Stimulated activated effector memory CD8-positive, alpha-beta T cell treated with anti-CD3 and anti-CD28 coated beads, Interleukin-12 subunit alpha, Interleukin-12 subunit beta, amount 100 ng/mL, for 72 hours (primary cell): ENCODE measurements at regions not wholly inside any gene's neighbourhood (a gene's known extent, or its start where the extent isn't known, plus 50 kb on each side); places are given as distances from the start of the nearest gene placed in this dataset.

ENCODE experiments used
- ATAC-seq: fragments of 150-1000 bp; cut with Tn5 transposase; 2 replicates; pipeline ENCODE4 v1.10.0; 2021
- DNase-seq, 2 donors: peaks; one replicate each; pipeline ENCODE4 v3.0.0; 2021 to 2022; ENCODE audit warnings: low spot score in 2 of 2
- H3K27ac Mint-ChIP-seq: one replicate; pipeline ENCODE4 v1.8.0; 2022; ENCODE audit warnings: mild to moderate bottlenecking, mixed read lengths
- H3K36me3 Mint-ChIP-seq: one replicate; pipeline ENCODE4 v1.8.0; 2022; ENCODE audit warnings: mild to moderate bottlenecking, mixed read lengths
- H3K4me1 Mint-ChIP-seq: one replicate; pipeline ENCODE4 v1.8.0; 2022; ENCODE audit warnings: mixed read lengths
- H3K4me3 Mint-ChIP-seq: one replicate; pipeline ENCODE4 v1.8.0; 2022; ENCODE audit warnings: mild to moderate bottlenecking, mixed read lengths
- H3K9me3 Mint-ChIP-seq: one replicate; pipeline ENCODE4 v1.8.0; 2022; ENCODE audit warnings: mixed read lengths

- Mint-ChIP-seq H3K9me3 (no peaks in the 10 kb centered on the region), H3K4me3 (no peak overlapping the region), H3K4me1 (no peaks in the 10 kb centered on the region), H3K27ac (no peak overlapping the region), H3K36me3 (no peaks in the 10 kb centered on the region)
- ATAC-seq (no peak), DNase-seq (no peak)
Measured at GRCh38 chr6:148244217-148244935, 98.3 kb upstream of the SASH1 start.

DNA sequence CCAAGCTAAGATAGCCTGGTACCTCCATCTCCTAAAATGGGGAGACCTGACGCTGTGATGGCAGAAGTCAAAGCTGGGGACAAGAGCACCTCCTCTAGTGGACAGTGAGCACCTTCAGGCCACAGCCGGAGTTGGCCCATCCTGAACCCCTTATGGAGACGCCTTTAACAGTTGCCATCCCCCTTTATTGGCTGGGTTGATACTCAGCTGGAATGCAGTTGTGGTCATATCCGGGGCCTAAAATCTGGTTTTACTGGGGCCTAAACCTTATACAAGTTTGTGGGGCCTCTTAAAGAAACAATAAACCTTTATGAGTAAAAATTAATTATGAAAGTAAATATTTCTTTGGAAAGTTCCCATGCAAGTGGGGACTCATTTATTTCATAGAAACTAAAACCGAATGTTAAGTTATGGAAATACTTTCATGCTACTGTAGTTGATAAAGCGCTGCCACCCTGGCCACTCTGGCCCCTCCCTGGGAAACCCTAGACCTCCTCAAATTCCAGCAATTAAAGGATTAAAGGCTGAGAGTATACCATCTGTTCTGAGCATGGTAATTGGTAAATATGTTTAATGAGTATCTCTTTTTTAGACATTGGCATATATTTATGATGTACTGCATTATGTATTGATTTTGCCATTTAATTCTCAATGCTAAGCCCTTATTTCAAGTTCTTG is 95.1 kb upstream of the SASH1 start:
- H3K4me3 Mint-ChIP-seq, result no peak overlapping the region
- no peak for ATAC-seq
- no peaks in the 10 kb centered on the region for H3K4me1 Mint-ChIP-seq

GRCh38 chr6:148249160-148249559 is 93.5 kb upstream of the SASH1 start:
- Mint-ChIP-seq H3K9me3 (no peaks in the 10 kb centered on the region), H3K27ac (no peak overlapping the region), H3K4me1 (no peaks in the 10 kb centered on the region)

More for the DNA sequence above, 95.1 kb upstream of the SASH1 start:
- Mint-ChIP-seq H3K9me3 (no peaks in the 10 kb centered on the region), H3K36me3 (no peaks in the 10 kb centered on the region), H3K27ac (no peak overlapping the region)
- no peak for DNase-seq

DNA sequence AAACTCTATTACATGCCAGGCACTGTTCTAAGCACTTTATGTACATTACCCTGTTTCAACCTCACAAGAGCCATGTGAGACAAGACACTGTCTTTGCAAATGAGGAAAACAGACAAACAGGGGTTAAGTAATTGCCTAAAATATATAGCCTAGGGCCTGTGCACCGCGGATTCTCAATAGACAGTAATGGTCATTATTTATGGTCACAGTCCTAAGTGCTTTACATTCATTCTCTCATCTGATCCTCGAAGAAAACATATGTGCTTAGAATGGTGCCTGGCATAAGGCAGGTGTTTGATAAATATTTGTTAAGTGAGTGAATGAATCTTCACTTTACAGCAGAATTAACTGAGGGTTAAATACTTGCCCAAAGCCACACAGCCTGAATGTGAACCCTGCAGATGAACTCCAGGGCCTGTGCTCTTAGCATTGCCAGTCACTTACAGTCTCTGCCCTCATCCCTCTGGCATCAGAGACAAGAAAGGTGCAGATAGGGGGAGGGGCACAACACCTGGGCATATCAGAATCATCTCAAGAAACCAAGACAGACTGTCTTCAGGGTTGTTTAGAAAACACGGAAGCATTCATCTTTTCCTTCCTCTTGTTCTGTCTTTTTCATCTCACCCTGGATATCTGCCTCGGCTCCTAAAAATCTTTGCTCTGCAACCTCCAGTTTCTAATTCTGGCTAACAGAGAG is 92.8 kb upstream of the SASH1 start:
- no peaks in the 10 kb centered on the region for H3K9me3 Mint-ChIP-seq
- no peaks in the 10 kb centered on the region for H3K4me1 Mint-ChIP-seq
- ATAC-seq (no peak), DNase-seq (no peak)
- no peak overlapping the region for H3K27ac Mint-ChIP-seq
- no peak overlapping the region for H3K4me3 Mint-ChIP-seq
- H3K36me3 Mint-ChIP-seq, result no peaks in the 10 kb centered on the region

More at GRCh38 chr6:148249160-148249559, 93.5 kb upstream of the SASH1 start:
- DNase-seq (no peak), ATAC-seq (no peak)
- Mint-ChIP-seq H3K36me3 (no peaks in the 10 kb centered on the region), H3K4me3 (no peak overlapping the region)

GRCh38 chr6:148250975-148251685 is 91.5 kb upstream of the SASH1 start:
- H3K9me3 Mint-ChIP-seq, result no peaks in the 10 kb centered on the region
- DNase-seq, result no peak
- no peak overlapping the region for H3K27ac Mint-ChIP-seq
- ATAC-seq, result no peak
- H3K4me3 Mint-ChIP-seq, result no peak overlapping the region
- no peaks in the 10 kb centered on the region for H3K4me1 Mint-ChIP-seq
- no peaks in the 10 kb centered on the region for H3K36me3 Mint-ChIP-seq

DNA sequence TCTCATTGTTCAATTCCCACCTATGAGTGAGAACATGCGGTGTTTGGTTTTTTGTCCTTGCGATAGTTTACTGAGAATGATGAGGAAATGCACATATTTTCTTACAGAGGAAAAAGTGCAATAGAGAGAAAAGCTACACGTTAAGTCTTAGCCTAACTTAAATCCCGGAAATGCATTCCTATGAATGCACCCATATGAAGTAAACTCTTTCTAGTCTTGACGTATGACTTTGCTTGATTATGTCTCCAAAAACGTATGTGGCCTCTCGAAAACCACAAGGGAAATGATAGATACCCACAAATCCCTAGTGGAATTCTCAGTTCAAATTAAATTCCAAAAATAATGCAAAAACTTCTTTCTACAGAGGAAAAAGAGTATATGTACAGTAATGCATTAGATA is 90.7 kb upstream of the SASH1 start:
- no peak for DNase-seq
- no peaks in the 10 kb centered on the region for H3K9me3 Mint-ChIP-seq
- no peak overlapping the region for H3K4me3 Mint-ChIP-seq
- ATAC-seq, result no peak
- H3K4me1 Mint-ChIP-seq, result no peaks in the 10 kb centered on the region
- H3K27ac Mint-ChIP-seq, result no peak overlapping the region
- no peaks in the 10 kb centered on the region for H3K36me3 Mint-ChIP-seq

DNA sequence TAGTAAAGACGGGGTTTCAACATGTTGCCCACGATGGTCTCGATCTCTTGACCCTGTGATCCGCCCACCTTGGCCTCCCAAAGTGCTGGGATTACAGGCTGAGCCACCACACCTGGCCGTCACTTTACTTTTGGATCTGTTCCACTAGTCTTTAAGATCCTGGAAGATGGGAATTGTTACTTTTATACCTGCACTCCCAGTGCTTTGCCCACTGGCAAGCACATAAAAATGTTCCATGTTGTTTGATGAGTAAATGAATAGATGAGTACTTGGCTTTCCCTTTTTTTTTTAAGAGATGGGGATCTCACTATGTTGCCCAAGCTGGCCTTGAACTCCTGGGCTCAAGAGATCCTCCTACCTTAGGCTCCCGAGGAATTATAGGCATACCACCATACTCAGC is 84.8 kb upstream of the SASH1 start:
- H3K4me1 Mint-ChIP-seq, result no peaks in the 10 kb centered on the region
- DNase-seq, result no peak
- no peak overlapping the region for H3K4me3 Mint-ChIP-seq
- H3K27ac Mint-ChIP-seq, result no peak overlapping the region
- no peaks in the 10 kb centered on the region for H3K36me3 Mint-ChIP-seq
- no peak for ATAC-seq
- H3K9me3 Mint-ChIP-seq, result no peaks in the 10 kb centered on the region

GRCh38 chr6:148258868-148259267 is 83.8 kb upstream of the SASH1 start:
- no peak overlapping the region for H3K4me3 Mint-ChIP-seq

GRCh38 chr6:148261470-148261869 is 81.2 kb upstream of the SASH1 start:
- no peaks in the 10 kb centered on the region for H3K4me1 Mint-ChIP-seq
- no peak overlapping the region for H3K4me3 Mint-ChIP-seq
- H3K9me3 Mint-ChIP-seq, result no peaks in the 10 kb centered on the region
- ATAC-seq (no peak), DNase-seq (no peak)
- H3K27ac Mint-ChIP-seq, result no peak overlapping the region
- no peaks in the 10 kb centered on the region for H3K36me3 Mint-ChIP-seq

More at GRCh38 chr6:148258868-148259267, 83.8 kb upstream of the SASH1 start:
- no peaks in the 10 kb centered on the region for H3K36me3 Mint-ChIP-seq
- H3K9me3 Mint-ChIP-seq, result no peaks in the 10 kb centered on the region
- no peaks in the 10 kb centered on the region for H3K4me1 Mint-ChIP-seq
- no peak overlapping the region for H3K27ac Mint-ChIP-seq
- DNase-seq (no peak), ATAC-seq (no peak)

DNA sequence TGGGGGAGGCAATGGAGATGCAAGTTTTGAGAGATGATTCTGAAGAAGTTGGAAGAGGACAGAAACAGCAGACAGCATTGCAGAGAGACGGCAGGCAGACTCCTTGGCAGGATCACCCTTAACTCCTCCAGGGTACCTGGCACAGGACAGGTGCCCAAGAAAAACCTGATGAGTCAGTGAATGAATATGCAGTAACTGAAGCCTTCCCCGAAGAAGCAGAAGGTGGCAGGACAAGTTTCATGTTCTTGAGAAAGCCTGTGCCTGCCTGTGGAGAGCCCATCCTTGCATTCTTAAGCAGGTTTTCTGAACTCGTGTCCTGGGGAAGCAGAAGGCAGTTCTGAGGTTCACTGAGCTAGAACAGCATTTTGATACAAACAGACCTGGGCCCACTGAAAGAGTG is 79.6 kb upstream of the SASH1 start:
- Mint-ChIP-seq H3K27ac (no peak overlapping the region), H3K4me1 (no peaks in the 10 kb centered on the region), H3K4me3 (no peak overlapping the region), H3K9me3 (no peaks in the 10 kb centered on the region), H3K36me3 (no peaks in the 10 kb centered on the region)
- ATAC-seq (no peak), DNase-seq (no peak)

DNA sequence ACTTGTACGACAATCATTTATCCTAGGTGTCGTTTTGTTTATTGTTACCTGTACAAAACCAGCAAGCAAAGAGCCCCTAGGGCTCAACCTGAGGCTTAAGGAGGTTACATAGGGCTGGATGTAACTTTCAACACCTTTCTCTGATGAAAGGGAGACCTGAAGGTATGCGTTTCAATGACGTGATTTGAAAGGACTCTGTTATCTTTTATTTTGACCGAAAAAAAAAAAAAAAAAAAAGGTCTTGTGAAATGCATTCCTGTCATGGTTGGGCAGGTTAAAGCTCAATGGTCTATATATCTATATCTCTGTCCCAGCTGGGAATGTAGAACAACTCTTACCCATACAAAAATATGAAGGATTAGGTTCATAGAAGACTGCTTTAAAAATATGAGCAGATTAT is 78.7 kb upstream of the SASH1 start:
- H3K4me1 Mint-ChIP-seq, result no peaks in the 10 kb centered on the region

GRCh38 chr6:148265054-148265453 is 77.6 kb upstream of the SASH1 start:
- H3K9me3 Mint-ChIP-seq, result no peaks in the 10 kb centered on the region
- H3K36me3 Mint-ChIP-seq, result no peaks in the 10 kb centered on the region
- H3K27ac Mint-ChIP-seq, result no peak overlapping the region
- DNase-seq (no peak), ATAC-seq (no peak)
- H3K4me3 Mint-ChIP-seq, result no peak overlapping the region
- no peaks in the 10 kb centered on the region for H3K4me1 Mint-ChIP-seq

More for the DNA sequence above, 78.7 kb upstream of the SASH1 start:
- DNase-seq (no peak), ATAC-seq (no peak)
- Mint-ChIP-seq H3K9me3 (no peaks in the 10 kb centered on the region), H3K27ac (no peak overlapping the region), H3K36me3 (no peaks in the 10 kb centered on the region), H3K4me3 (no peak overlapping the region)

DNA sequence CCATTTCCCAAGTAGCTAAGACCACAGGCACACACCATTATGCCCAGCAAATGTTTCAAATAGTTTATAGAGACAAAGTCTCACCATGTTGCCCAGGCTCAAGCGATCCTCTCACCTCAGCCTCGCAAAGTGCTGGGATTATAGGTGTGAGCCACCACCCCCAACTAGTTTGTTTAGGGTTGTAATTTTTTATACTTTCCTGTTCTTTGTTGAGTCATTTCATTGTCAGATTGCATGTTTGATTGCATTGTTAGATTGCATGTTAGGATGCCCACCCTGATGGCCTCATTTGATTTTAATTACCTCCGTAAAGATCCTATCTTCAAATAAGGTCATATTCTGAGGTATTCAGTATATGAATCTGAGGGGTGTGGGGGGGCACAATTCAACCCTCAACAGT is 73.3 kb upstream of the SASH1 start:
- ATAC-seq (no peak), DNase-seq (no peak)
- Mint-ChIP-seq H3K27ac (no peak overlapping the region), H3K9me3 (no peaks in the 10 kb centered on the region), H3K4me1 (no peaks in the 10 kb centered on the region), H3K36me3 (no peaks in the 10 kb centered on the region), H3K4me3 (no peak overlapping the region)

DNA sequence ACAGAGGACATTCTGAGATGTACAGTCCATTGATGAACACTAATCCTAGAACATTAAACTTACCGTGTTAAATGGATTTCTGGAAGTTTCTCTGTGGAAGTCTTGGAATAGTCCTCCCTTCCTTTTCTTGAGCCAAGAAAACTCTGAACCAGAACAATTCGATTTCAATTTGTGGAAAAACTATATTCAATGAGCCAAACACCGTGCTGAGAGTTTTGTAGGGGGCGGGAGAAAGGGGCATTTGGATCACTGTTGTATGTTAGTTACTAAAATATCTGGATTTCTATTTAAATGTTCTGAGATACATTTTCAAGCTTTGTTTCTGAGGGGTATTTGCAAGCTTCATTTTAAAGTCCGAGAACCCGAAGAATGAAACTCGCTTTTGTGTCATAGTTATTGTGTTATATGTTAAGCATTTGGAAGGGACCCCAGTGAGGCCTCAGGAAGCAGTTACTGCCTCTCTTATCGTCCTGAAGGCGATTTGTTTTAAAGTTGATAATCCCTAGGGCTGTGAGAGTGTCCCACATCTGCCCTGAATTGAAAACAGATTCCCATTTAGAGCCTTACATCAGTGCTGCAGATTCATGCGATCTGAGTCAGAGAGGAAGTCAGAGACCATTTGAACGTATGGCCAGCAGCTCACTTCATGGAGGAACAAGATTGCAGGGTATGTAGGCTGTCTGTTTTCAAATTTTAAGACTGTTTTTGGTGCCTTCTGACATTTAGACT is 70.8 kb upstream of the SASH1 start:
- no peaks in the 10 kb centered on the region for H3K4me1 Mint-ChIP-seq
- H3K9me3 Mint-ChIP-seq, result no peaks in the 10 kb centered on the region
- ATAC-seq (no peak), DNase-seq (no peak)
- no peak overlapping the region for H3K4me3 Mint-ChIP-seq
- H3K27ac Mint-ChIP-seq, result no peak overlapping the region
- H3K36me3 Mint-ChIP-seq, result no peaks in the 10 kb centered on the region

DNA sequence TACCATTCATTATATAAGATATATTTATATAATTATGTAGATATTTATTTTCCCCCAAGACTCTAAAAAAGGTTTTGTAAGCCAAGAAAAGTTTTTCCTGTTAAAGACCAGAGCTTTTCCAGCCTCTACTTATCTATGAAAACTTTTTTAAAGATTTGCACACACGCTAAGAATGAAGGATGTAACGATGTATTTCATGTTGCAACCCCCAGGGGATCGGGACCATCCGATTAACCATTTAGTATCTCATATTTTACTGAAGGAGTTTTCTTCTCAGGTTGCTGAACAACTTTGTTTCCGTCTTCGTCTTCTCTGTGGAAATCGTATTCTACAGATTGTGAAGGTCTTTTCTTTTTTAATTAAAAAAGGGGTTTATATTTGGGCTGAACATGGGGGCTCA is 70.0 kb upstream of the SASH1 start:
- no peak overlapping the region for H3K27ac Mint-ChIP-seq
- ATAC-seq (no peak), DNase-seq (no peak)
- H3K9me3 Mint-ChIP-seq, result no peaks in the 10 kb centered on the region
- no peaks in the 10 kb centered on the region for H3K4me1 Mint-ChIP-seq
- H3K4me3 Mint-ChIP-seq, result no peak overlapping the region
- H3K36me3 Mint-ChIP-seq, result no peaks in the 10 kb centered on the region
